NCI-H1417 (cell line): ENCODE measurements at regions not wholly inside any gene's neighbourhood (a gene's known extent, or its start where the extent isn't known, plus 50 kb on each side); places are given as distances from the start of the nearest gene placed in this dataset.
A peak's percentile ranks its signal among the peaks of the same experiment; 100 is the strongest.

Source experiments
- DNase-seq, 3 experiments: peaks; one replicate each; lab custom pipeline; 2025; lab: John Stamatoyannopoulos, UW

DNA sequence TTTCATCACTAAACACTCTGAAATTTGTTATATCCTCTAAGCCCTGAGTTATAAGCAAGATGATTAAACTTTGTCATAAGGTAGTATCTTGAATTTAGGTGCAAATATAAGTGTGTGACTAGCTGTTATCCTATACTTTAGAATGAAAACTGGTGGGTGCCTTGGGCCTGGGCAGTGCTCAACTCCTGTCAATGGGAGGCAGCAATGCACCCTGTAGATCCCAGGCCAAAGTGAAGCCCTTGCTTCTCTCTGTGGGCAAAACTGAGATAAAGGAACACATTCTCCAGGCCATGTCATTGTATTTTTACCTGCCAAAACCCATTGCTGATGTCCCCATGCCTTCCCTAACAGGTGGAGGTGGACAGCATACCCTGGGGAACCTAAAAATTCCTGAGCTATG lies 525.2 kb downstream of the TNS1 start:
- no peak for DNase-seq

DNA sequence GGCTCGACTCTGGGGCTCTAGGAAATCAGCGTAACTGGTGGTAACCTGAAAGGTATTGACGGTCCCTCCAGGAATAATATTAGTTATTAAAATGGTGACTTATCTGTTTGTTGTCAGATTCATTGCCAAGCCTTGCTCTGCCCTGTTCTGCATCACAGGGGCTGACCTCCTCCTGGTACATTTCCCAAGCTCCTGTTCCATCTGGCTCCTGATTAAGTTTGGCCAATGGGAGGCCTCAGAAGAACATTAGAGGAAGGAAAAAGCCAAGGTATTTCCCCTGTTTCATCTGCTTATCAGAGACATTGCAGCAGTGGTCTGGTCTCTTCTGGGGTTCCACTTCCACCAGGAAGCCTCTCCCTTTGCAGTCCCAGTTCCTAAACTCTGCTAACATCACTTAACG lies 527.0 kb downstream of the TNS1 start:
- DNase-seq, result no peak

DNA sequence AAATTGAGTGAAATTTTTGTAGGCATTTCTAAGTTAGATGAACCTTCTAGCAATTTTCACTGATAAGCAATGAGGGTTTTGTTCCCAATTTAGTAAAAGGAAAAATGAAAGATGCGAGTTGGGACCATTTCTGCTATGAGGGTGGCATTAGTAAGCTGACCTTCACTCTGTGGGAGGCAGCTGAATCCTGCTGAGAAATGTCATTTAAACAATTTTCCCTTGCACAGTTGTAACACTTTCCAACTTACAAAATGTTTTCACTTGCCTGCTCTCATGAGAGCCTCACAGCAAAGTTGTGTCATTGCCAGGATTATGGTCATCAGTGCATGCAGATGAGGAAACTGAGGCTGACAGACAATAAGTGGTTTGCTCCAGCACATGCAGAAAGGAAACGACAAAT lies 527.7 kb downstream of the TNS1 start:
- DNase-seq, result no peak

DNA sequence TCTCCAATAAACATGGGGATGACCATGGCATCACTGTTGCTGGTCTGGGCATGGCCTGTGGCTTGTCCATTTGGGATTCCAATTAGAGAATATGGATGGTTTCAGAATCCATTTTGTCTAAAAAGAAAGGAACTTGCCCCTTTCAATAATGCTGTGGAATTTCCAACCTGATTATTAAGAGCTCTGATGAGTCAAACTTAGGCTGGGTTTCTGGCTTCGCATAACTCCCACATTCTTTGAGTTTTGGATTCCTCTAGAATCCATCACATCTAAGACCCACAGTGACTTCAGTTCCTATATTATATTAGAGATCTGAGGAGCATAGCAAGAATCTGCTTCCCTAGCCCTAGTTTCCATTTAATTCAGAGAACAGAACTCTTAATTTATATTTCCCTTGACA lies 531.5 kb downstream of the TNS1 start:
- DNase-seq, result no peak

DNA sequence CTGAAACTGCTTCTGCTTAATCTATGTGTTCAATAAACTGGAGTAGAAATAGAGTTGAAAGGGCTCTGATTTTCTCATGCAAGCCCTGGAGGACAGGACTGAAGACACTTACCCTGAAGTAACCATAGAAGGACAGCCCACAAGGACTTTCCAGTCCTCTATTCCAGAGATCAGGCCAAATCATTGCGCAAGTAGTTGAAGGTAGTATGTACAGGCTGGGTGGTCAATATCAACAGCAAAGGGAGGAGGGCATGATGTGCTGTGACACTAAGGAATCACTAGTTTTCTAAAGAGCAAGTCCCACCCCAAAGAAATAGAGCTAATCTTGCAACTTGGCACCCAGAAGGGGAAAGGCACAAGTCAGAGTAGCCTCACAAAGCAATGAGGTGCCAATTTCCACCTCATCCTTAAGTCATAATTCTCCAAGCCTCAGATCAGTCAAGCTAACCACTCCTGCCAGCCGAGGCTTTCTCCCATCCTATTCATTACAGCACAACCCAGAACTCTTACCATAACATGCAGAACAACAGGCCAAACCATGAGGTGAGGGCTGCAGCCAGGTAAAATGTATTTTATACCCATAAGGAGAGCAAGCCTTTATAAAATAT lies 533.5 kb downstream of the TNS1 start:
- no peak for DNase-seq

DNA sequence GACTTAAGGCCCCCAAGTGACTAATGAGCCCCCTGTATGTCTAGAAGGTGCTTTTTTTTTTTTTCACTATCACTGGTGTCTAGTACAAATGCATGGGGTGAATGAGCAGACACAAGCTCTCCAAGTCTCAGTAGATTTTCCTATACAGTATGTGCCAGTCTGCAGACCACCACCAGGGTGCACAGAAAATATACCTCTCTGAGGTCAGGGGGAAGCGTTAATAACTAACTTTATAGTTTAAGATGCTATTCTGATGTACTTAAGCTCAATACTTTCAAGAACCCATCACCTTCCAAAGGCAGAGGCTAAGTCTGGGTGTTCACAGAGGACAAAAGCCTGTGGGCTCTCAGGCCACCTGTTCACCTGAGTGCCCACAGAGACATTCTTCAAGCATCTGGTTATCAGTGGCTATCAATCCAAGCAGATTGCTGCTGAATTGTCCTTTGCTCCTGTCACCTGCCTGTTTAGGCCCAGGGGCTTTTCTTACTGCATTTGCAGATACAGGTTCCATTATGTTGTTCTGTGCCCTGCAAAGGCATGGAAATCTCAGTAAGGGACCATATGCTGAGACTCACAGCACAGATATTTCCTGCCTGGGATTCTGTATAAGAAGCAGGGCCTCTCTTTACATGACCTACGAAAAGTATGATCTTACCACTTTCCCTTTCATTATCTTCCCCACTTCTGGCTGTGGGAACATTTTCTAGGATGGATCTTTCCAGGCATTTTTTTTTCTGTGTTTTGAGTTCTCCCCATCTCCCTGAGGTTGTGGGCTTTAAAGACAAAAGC lies 534.6 kb downstream of the TNS1 start:
- peak in 1 of 3 experiments; percentile 35 for DNase-seq

DNA sequence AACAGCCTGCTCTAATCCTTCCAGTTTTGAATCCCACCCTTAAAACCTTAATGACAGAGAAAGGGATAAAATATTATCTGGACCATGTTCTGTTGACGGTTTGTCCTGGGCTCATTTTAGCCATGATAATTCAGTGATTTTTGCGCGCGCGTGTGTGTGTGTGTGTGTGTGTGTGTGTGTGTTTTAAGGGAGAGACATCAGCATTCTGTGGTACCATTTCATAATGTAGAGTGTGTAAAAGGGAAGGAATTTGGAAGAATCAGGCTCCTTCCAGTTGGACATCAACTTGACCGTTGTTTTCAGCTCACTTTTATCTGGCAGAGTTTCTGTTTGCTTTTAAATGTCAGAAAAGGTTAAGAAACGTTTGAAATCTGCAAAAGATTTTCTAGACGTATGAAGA lies 535.5 kb downstream of the TNS1 start:
- no peak for DNase-seq

DNA sequence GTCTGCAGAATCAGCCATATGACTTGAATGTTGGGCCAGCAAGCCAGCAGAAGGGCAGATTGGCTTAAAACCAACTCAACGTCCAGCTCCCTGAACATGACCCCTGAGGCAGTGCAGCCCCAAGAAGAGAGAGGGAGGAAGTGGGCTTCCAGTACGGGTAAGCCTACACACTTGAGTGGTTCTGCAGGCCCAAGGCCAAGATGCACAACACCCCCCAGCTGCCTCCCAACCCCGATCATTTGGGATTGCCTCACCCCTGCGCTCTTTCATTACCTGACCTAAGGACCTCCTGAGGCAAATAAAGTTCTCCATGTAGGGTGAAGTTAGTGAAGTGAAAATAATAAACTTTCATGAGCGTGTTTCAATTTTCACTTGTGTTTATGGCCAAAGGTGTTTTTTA lies 536.0 kb downstream of the TNS1 start:
- DNase-seq, result no peak

DNA sequence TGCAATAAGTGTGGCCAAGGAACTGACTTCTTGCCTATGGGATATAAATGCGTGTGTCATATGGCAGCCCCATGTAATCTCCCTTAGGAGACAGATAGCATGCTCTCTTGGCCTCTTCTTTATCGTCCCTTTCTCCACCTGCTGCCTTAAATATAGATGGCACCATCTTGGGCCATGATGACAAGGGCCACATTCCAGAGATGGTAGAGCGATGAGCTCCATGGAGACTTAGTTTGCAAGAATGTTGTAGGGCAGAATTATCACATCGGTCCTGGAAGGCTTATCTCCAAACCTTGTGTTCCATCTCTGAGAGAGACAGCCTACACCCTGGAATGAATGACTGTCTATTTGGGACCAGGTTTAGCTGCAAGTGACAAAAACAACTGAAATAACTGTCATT lies 536.7 kb downstream of the TNS1 start:
- DNase-seq, result no peak

DNA sequence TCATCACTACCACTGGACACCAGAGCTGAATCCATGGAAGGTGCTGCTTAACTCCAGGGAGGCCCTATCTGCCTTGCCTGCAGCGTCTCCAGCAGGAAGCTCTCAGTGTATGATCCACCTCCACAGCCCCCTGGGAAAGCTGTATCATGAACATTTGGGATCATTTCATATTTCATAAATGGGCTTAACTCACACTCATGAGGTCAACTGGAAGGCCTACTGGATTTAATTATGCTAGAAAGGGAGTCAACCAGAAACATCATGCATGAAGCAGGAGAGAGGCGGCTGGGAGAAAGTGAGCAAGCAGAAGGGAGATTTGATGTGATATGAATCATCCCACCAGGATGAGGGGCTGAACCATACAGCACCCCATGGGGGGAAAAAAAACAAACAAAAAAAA lies 537.7 kb downstream of the TNS1 start:
- no peak for DNase-seq

DNA sequence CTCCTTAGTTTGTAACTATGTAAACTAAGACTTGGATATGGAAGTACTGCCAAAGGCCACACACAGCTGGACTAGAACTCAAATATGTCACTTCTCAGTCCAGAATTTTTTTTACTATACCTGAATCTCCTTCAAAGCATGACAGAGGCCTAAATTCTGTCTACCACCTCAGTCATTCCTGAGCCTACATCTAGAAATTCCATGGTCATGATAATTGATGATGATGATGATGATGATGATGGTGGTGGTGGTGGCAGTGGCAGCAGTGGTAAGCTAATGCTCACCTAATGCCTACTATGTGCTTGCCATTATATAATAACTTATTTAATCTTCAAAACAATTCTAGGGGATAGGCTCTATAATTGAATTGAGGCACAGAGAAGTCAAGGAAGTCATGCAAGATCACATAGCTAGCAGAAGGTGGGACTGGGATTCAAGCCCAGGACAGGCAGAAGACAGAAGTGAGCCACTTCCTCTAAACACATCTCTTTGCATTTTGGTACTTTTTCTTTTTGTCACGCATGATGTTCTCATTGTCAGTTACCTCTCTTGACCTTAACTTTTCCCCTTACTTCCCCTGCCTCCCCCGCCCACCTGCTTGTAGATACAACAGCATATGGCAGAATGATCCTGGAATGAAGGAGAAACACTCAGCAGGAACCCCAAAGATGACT lies 539.3 kb downstream of the TNS1 start:
- no peak for DNase-seq

DNA sequence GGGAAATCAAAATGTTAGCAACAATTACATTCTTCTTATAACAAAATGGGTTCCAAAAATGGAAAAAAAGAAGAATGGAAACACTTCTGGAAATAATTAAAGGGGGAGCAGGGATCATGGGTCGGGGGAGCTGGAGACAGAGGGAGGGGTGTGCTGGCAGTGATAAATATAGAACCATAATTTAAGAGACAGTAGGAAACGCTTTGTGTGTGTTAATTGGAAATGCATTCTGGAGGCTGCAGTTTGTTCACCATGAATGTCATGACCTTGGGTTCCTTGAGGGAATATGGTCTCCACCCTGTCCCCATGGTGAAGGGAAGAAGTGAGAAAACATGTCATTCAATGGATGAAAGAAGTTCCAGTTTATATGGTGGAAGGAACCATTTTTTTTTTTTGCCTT lies 540.7 kb downstream of the TNS1 start:
- DNase-seq, result no peak

DNA sequence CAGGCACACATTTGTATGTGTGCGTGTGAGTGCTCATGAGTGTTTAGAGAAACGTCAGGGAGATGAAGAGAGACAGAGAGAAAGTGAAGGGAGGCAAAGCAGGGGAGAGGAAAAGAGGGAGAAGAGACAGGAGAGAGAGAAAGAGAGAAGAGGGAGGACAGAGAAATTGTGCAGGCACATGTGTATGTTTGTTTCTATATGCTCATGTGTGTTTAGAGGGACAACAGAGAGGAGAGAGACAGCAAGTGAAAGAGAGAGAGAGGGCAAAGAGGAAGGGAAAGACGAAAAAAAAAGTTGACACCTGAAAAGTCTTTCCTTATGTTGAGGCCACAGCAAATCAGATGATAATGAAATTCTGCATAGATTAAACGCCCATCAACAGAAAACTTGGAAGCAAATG lies 541.1 kb downstream of the TNS1 start:
- DNase-seq, result no peak

DNA sequence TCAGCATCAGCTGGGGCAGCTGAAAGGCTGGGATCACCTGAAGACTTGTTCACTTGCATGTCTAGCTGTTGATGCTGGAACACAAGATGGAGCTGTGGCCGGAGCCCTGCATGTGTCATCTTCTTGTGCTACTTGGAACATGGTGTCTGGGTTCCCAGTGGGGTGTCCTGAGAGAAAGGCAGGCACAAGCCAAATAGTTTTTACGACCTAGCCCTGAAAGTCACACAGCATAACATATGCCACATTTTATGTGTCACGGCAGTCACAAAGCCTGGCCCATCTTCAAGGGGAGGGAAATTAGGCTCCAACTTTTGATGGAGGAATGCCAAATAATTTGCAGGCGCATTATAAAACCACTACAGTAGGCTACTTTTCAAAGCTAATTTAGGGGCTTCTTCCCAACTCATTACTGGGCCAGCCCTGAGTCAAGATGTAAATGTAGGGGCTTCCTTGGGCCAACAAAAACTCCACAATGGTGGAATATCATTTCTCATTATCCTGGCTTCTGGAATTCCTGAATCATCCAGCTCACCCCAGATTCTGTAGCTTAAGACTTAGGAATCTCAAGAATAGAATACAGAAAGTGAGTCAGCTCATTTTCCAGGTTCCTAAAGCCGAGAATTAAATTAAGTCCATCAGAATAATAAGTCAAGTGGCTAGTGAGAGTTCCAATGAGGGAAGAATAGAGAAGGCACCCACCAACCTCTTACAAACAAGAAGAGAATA lies 543.0 kb downstream of the TNS1 start:
- no peak for DNase-seq

DNA sequence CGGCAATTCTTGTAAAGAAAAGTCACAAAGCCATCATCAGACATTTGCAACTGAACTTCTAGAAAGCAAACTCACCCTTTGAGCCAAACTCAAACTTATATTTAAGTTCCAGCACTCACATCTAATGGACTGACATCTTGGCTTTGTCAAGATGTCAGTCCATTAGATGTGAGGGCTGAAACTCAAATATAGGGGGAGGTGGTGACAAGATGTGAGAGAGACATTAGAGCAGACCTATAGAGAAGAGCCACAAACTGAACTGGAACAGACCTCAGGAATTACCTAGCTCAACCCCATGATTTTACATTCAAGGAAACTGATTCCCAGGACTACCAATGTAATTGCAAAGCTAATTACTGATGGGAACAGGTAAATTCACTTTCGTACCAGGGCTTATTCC lies 543.8 kb downstream of the TNS1 start:
- no peak for DNase-seq

DNA sequence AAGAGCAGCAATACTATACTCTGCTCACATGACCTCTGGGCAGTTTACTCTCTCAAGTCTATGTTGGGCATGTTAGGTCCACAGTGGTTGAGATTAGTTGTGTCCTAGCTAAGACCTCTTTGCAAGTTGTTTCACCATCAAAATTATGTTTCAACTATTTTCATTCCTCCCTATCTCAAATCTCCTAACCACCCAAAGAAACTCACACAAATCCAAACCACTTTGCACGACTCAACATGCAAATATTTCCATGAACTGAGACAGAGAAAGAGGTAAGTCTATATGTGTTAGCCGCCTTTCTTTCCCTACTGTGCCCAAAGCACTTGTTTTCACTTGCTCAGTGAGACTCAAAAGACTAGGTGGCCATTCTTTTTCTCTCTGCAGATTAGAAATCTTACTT lies 546.8 kb downstream of the TNS1 start:
- DNase-seq, result no peak

DNA sequence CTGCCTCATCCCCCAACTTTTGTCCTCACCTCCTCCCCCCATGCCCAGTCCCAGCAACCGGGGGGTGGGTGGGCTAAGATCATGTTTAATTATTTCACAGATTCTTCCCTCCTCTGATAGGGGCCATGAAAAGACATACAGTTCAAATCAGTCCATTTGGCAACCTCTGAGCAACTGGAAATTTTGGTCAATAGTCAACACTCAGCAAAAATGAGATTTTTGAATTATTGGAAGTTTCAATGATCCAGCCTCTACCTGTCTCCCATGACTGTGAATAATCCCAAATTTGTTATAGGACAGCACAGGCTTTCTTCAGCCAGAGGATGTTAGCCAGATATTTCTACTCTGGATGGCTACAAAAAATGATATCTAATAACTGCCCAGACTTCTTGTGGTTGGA lies 549.9 kb downstream of the TNS1 start:
- DNase-seq, result no peak

DNA sequence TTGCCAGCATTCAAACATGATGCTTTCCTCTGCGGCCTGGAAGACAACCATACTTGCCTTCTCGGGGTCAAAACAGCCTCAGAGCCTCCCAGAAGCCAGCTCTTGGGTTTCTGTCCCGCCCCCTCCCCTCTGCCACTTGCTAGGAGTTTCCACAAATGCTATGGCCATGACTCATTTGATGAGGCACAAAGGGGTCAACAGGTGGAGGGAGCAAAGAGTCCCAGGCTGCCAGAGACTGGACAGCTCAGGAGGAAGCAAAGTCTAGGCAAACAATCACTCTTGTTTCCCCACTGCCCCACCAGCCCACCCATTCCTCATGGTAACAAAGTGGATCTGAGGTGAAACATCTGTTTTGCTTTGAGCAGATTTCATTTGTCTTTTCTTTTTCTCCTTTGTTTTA lies 551.1 kb downstream of the TNS1 start:
- DNase-seq, result no peak

DNA sequence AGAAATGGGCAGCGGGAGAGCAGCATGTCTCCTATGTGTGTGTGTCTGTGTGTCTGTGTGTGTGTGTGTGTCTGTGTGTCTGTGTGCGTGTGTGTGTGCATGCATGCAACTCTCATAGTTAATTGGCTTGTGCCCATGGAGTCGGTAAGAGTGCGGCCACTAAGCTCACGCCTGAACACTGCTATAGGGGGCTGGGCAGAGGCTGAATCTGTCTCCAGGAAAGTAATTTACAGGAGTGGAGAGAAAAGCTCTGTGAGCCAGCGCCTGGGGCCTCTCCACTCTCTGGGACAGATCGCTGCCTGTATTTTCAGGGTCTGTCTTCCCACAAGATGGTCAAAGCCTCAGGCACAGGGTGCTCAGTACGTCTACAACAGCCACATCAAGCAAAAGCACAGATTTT lies 553.4 kb downstream of the TNS1 start:
- DNase-seq, result no peak

DNA sequence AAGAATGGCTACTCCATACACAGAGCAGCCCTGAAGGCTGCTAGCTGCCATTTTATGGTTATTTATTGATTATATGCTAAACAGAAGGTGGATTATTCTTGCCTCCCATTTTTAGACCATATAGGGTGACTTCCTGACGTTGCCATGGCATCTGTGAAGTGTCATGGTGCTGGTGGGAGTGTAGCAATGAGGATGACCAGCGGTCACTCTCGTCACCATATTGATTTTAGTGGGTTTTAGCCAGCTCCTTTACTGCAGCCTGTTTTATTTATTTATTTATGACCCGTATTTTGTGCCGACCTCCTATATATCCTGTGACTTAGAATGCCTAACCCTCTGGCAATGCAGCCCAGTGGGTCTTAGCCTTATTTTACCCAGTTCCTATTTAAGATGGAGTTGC lies 553.9 kb downstream of the TNS1 start:
- no peak for DNase-seq

DNA sequence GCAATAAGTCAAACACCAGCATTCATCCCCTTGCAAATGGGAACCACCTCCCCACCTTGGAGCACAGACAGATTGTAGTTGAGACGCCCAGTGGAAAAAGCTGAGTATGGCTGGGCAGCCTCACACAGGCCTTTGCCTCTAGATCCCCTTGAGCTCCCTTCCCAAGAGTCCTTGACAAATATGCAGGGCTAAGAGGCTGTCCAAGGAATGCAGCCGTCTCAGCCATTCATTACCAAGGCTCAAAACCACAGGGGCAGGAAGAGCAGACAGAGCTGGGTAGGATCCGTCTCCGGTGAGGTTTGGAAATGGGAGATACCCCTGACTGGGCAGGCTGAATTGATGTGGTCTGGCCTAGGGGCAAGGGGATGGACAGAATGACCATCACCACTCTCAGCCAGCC lies 557.1 kb downstream of the TNS1 start:
- no peak for DNase-seq

DNA sequence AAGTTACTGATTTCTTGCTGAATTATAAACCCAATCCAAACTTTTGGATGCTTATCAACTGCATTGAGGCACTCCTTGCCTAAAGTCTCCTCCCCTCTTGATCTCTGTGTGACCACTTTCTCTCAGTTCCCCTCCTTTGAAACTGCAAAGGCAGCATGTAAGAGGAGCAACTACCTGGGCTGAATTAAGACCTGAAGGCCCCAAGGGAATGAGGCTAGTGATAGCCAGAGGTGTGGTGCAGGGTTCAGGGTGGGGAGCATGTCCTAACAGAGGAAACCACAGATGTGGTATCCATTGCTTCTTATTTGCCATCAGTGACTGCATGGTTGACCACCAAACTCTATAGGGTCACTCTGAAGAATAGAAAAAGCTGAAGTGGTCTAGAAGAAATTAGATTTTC lies 557.9 kb downstream of the TNS1 start:
- no peak for DNase-seq

DNA sequence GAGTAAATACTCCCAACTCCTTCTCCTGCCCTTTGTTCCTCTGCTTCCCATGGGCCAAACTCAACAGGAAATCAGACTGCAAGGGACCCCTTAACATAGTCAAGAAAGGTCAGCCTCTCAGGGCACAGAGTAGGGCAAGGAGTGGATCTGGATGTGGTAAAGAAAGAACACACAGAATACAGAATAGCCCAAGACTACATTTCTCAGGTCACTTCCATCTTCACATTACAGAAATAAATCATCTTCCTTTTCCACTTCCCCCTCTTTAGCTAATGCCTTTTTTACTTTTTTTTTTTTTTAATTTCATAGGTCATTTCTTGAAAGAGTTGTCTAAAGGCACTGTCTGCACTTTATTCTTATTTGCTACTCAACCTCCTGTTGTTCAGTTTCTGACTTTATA lies 558.3 kb downstream of the TNS1 start:
- DNase-seq, result no peak
